Psoas muscle (tissue), 7 donors: ENCODE measurements at regions not wholly inside any gene's neighbourhood (a gene's known extent, or its start where the extent isn't known, plus 50 kb on each side); places are given as distances from the start of the nearest gene placed in this dataset.

Experiments
- ATAC-seq, 4 donors: fragments of 200-7000 bp; cut with Tn5 transposase; one replicate each; pipeline ENCODE4 v1.9.1; 2020; ENCODE audit warnings: moderate library complexity in 3 of 4, mild to moderate bottlenecking in 2 of 4
- DNase-seq, 2 donors: peaks; one replicate each; pipeline ENCODE4 v3.0.0-alpha.2; 2020
- H3K27ac ChIP-seq: fragments of 200-600 bp; one replicate; pipeline ENCODE4 v1.8.0; 2022
- H3K27me3 ChIP-seq, 3 donors: fragments of 200-600 bp in 1 of 3; one replicate each; pipeline versions ENCODE4 v1.6.1 to v1.8.0; 2013 to 2022; ENCODE audit warnings: low read length in 2 of 3, mild to moderate bottlenecking in 2 of 3, moderate library complexity in 1 of 3; ENCODE audit not compliant: insufficient read depth in 3 of 3
- H3K36me3 ChIP-seq, 2 donors: fragments of 200-600 bp in 1 of 2; one replicate each; pipeline versions ENCODE4 v1.6.1 to v1.8.0; 2013 to 2022; ENCODE audit warnings: low read depth in 1 of 2, mild to moderate bottlenecking in 1 of 2, moderate library complexity in 1 of 2; ENCODE audit not compliant: insufficient read depth in 1 of 2
- H3K4me1 ChIP-seq: fragments of 200-600 bp; one replicate; pipeline ENCODE4 v1.8.0; 2022
- H3K4me3 ChIP-seq: fragments of 200-600 bp; one replicate; pipeline ENCODE4 v1.8.0; 2022; ENCODE audit warnings: mild to moderate bottlenecking
- H3K9me3 ChIP-seq: fragments of 200-600 bp; one replicate; pipeline ENCODE4 v1.8.0; 2022
- WGBS, 3 donors: extraction: QIAGEN DNeasy Blood & Tissue Kit; methylation state at CpG; one replicate each; pipeline versions ENCODE4 v1.1.6 to v1.1.7; 2013; 5-methylcytosine and 5-hydroxymethylcytosine counted together
- intact Hi-C, 2 donors: fragments of 100-400 bp; cut with DNase I; formaldehyde crosslinking; loops; one replicate each; pipeline versions ENCODE4 v1.11.0 to v1.14.2; 2022
- TF ChIP-seq, protein P1 (sequence below): fragments of 200-600 bp; IDR thresholded peaks from one replicate; pipeline ENCODE4 v1.8.0; 2022; ENCODE audit warnings: antibody characterized with exemption
- donor health status: healthy with polysubstance abuse.
- donor health status: DM: no; HTN: no; CAD: no; lungs with moderate emphysema.
- donor health status: Bipolar disorder and iron deficiency.
- donor health status: healthy.
- donor health status: DM: yes; HTN: yes; CAD: no.
- donor health status: DM: no; HTN: no; CAD: no.
- donor health status: DM: yes; HTN: yes; CAD: no.

DNA sequence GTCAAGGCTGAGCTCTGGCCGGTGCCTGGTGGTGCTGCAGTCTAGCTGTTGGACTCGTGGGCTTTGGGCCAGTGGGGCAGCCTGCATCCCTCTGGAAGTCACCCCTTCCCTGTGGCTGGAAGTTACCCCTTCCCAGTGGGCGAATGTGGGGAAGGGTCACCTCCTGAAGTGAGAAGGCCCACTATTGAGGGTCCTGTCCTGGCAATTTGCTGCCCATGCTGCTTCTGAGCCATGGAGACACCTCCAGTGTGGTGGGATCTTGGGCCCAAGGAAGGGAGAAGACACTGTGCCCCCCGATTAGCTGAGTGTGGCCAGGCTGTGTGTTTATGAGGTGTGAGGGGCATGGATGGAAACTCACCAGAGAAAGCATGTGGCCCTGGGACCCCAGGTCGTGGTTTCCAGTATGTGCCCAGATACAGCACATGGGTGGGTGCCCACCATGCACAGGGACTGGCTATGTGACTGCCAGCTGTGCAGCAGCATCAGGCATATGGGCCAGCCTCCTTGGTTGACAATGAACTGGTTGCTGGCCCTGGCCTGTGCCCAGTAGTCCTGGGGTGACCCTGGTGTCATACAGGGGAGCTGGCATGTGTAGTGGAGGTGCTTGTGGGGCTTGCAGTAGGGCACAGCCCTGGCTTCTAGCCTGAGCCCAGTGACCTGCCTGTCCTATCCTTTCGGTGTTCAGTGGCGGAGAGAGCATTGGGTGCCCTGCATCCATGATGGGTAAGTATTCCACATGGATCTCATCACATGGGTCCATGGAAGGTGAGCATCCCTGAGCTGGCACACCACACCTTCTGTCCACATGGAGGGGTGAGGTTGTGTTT lies 221.2 kb downstream of the SNRPN start:
- TF ChIP-seq, protein P1, sequence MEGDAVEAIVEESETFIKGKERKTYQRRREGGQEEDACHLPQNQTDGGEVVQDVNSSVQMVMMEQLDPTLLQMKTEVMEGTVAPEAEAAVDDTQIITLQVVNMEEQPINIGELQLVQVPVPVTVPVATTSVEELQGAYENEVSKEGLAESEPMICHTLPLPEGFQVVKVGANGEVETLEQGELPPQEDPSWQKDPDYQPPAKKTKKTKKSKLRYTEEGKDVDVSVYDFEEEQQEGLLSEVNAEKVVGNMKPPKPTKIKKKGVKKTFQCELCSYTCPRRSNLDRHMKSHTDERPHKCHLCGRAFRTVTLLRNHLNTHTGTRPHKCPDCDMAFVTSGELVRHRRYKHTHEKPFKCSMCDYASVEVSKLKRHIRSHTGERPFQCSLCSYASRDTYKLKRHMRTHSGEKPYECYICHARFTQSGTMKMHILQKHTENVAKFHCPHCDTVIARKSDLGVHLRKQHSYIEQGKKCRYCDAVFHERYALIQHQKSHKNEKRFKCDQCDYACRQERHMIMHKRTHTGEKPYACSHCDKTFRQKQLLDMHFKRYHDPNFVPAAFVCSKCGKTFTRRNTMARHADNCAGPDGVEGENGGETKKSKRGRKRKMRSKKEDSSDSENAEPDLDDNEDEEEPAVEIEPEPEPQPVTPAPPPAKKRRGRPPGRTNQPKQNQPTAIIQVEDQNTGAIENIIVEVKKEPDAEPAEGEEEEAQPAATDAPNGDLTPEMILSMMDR: no peak
- Histone ChIP-seq H3K4me3 (no peak overlapping the region), H3K27ac (no peak overlapping the region), H3K9me3 (peaks cover 13% of the 10 kb centered on the region), H3K36me3 (no peaks in the 10 kb centered on the region), H3K27me3 (no peaks in the 10 kb centered on the region), H3K4me1 (no peaks in the 10 kb centered on the region)
- peak; percentile 1 to 28 for DNase-seq
- intact Hi-C loops: no loop called here
- WGBS, 3 donors: 73 to 82% (median 74%) methylated on average over 7 of the region's 7 CpGs
- no peak for ATAC-seq

DNA sequence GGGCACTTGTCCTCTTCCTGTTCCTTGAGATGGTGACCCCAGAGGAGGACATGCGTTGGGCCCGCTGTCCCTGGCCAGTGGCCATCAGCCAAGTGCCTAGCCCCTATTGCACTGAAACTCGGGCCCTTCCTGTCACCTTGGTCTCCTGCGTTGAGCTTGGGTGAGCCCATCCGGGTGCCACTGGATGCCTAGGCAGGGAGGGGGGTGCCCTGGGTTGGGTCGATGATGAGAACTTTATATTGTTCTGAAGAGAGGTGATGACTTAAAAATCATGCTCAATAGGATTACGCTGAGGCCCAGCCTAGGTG lies 221.8 kb downstream of the SNRPN start:
- no peaks in the 10 kb centered on the region for H3K36me3 ChIP-seq
- TF ChIP-seq, protein P1: no peak
- DNase-seq (peak; percentile 1 to 32), ATAC-seq (no peak)
- H3K27ac ChIP-seq: no peak overlapping the region
- H3K27me3 ChIP-seq: no peaks in the 10 kb centered on the region
- intact Hi-C loops: no loop called here
- H3K4me3 ChIP-seq: no peak overlapping the region
- H3K9me3 ChIP-seq: peaks cover 13% of the 10 kb centered on the region
- no peaks in the 10 kb centered on the region for H3K4me1 ChIP-seq
- 88 to 90% (median 89%) methylated on average over 7 of the region's 7 CpGs for WGBS, 3 donors

DNA sequence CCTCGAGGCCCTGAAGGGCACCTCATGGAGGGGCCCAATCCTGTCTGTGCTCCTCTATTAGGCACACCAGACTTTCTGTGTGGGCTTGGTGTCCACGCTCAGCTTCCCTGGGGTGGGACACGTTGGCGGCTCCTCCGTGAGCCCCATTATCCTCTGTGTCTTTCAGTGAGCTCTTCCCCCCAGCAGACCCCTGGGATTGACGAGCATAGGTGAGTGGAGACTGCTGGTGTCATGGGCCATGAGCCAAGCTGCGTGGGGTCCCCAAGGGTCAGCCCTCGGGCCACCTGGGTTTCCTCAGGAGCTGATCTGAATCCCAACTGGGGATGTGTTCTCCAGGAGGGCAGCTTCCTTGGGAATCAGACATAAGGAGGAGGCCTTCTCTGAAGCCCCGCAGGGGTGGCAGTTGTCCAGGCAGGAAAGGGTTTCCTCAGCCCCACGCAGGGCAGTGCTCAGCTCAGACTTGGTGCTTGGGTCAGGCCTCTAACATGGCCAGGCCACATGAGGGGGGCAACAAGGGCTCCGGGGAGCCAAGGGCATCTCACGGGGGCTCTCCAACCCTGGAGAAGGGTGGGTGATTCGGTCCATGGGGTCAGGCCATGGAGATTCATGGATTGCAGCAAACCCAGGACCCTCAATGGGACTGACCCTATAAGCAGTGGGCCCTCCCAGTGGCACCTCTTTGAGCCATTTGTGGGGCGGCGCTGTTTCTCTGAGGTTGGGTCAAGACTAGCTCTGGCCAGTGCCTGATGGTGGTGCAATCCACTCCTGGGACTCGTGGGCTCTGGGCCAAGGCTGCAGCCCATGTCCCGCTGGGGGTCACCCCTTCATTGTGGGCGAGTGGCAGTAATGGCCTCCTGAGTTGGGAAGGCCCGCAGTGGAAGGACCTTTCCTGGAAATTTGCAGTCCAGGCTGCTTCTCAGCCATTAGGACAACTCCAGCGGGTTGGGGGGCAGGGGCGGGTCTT lies 222.5 kb downstream of the SNRPN start:
- H3K9me3 ChIP-seq: peaks cover 13% of the 10 kb centered on the region
- no peak overlapping the region for H3K27ac ChIP-seq
- no peak for ATAC-seq
- H3K4me3 ChIP-seq: no peak overlapping the region
- no peaks in the 10 kb centered on the region for H3K27me3 ChIP-seq
- no peaks in the 10 kb centered on the region for H3K36me3 ChIP-seq
- peak; percentile 6 to 28 for DNase-seq
- no peaks in the 10 kb centered on the region for H3K4me1 ChIP-seq
- 80 to 84% (median 83%) methylated on average over 21 of the region's 21 CpGs for WGBS, 3 donors
- TF ChIP-seq, protein P1: no peak
- intact Hi-C loops: no loop called here

DNA sequence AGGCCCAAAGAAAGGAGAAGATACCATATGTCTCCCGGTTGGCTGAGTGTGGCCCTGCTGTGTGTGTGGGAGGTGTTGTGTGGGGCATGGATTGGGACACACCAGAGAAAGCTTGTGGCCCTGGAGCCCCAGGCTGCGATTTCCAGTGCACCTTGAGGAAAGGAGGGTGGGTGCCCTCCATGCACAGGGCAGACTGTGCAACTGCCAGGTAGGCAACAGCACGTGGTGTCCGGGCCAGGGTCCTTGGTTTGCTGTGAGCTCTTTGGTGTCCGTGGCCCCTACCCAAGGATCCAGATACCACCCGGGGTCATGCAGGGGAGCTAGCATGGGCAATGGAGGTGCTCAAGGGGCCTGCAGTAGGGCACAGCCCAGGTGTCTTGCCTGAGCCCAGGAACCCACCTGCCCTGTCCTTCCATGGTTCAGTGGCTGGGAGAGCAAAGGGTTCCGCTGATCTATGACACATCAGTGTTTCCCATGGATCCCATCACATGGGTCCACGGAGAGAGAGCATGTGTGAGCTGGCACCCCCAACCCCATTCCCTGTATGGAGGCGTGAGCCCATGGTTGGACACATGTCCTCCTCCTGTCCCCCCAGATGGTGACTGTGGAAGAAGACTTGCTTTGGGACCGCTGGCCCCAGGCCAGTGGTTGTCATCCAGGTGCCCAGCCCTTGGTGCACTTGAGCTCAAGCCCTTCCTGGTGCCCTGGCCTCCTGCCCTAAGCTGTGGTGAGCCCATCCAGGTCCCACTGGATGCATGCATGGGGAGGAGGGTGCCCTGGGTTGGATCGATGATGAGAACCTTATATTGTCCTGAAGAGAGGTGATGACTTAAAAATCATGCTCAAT lies 223.4 kb downstream of the SNRPN start:
- intact Hi-C loops: no loop called here
- Histone ChIP-seq H3K9me3 (peaks cover 13% of the 10 kb centered on the region), H3K4me1 (no peaks in the 10 kb centered on the region), H3K4me3 (no peak overlapping the region), H3K36me3 (no peaks in the 10 kb centered on the region), H3K27me3 (no peaks in the 10 kb centered on the region), H3K27ac (no peak overlapping the region)
- WGBS, 3 donors: 78 to 81% (median 79%) methylated on average over 10 to 11 of the region's 11 CpGs
- DNase-seq (peak; percentile 5 to 36), ATAC-seq (no peak)
- TF ChIP-seq, protein P1: no peak
